HepG2 (cell line): ENCODE measurements at regions not wholly inside any gene's neighbourhood (a gene's known extent, or its start where the extent isn't known, plus 50 kb on each side); places are given as distances from the start of the nearest gene placed in this dataset.

Experiments
- ATRX ChIP-seq: sonication (generic); formaldehyde crosslinking; IDR thresholded peaks from 2 replicates; pipeline ENCODE4 v1.4.0; 2020; ENCODE audit warnings: missing genetic modification reagents, borderline replicate concordance
- GTF2F1 ChIP-seq: fragments of 150-350 bp; IDR thresholded peaks from 2 replicates; pipeline ENCODE4 v1.6.1; 2014; ENCODE audit warnings: low read length
- HNRNPK ChIP-seq: fragments of 200-400 bp; formaldehyde crosslinking; IDR thresholded peaks from 2 replicates; pipeline ENCODE4 v1.6.1; 2018; ENCODE audit warnings: low read length, low read depth, moderate library complexity, mild to moderate bottlenecking; ENCODE audit not compliant: poor library complexity, severe bottlenecking
- MED8 ChIP-seq: sonication (generic); formaldehyde crosslinking; IDR thresholded peaks from 2 replicates; pipeline ENCODE4 v1.8.1; 2023; ENCODE audit warnings: mild to moderate bottlenecking, missing genetic modification reagents; ENCODE audit not compliant: insufficient replicate concordance
- NCOR1 ChIP-seq: fragments of 200-600 bp; sonication (generic); IDR thresholded peaks from 2 replicates; pipeline ENCODE4 v1.7.0; 2017; ENCODE audit warnings: antibody characterized with exemption, low read length, borderline replicate concordance
- ONECUT2 ChIP-seq: sonication (generic); formaldehyde crosslinking; IDR thresholded peaks from 2 replicates; pipeline ENCODE4 v1.4.0; 2020; ENCODE audit warnings: missing genetic modification reagents
- PLRG1 ChIP-seq: fragments of 450-650 bp; conservative IDR thresholded peaks from 2 replicates; pipeline ENCODE4 v1.6.1; 2016
- POLR2AphosphoS5 ChIP-seq: IDR thresholded peaks from 2 replicates; pipeline ENCODE4 v1.6.1; 2012; ENCODE audit warnings: low read depth, low read length
- PTBP1 ChIP-seq: fragments of 200-400 bp; formaldehyde crosslinking; IDR thresholded peaks from 2 replicates; pipeline ENCODE4 v1.6.1; 2018; ENCODE audit warnings: low read length, low read depth; ENCODE audit not compliant: poor library complexity, severe bottlenecking
- SMAD1 ChIP-seq: sonication (generic); formaldehyde crosslinking; IDR thresholded peaks from 2 replicates; pipeline ENCODE4 v1.4.0; 2020; ENCODE audit warnings: missing genetic modification reagents, low read depth, mild to moderate bottlenecking, borderline replicate concordance
- ZBTB42 ChIP-seq: sonication (generic); formaldehyde crosslinking; IDR thresholded peaks from 2 replicates; pipeline ENCODE4 v1.5.0; 2020; ENCODE audit warnings: mild to moderate bottlenecking, missing genetic modification reagents
- ZEB1 ChIP-seq: IDR thresholded peaks from 2 replicates; pipeline ENCODE4 v1.6.1; 2012; ENCODE audit warnings: mild to moderate bottlenecking, low read depth, inconsistent platforms; ENCODE audit not compliant: insufficient replicate concordance
- ZNF160 ChIP-seq: sonication (generic); formaldehyde crosslinking; IDR thresholded peaks from 2 replicates; pipeline ENCODE4 v1.8.0; 2022; ENCODE audit warnings: mild to moderate bottlenecking, inconsistent platforms, missing genetic modification reagents
- ZNF282 ChIP-seq: fragments of 450-650 bp; IDR thresholded peaks from 2 replicates; pipeline ENCODE4 v1.6.1; 2018; ENCODE audit not compliant: partially characterized antibody
- ZNF382 ChIP-seq: sonication (generic); formaldehyde crosslinking; IDR thresholded peaks from 2 replicates; pipeline ENCODE4 v1.5.0; 2020; ENCODE audit warnings: missing genetic modification reagents, mild to moderate bottlenecking, borderline replicate concordance
- ZNF563 ChIP-seq: sonication (generic); formaldehyde crosslinking; IDR thresholded peaks from 2 replicates; pipeline ENCODE4 v1.8.0; 2022; ENCODE audit warnings: mild to moderate bottlenecking, moderate library complexity, missing genetic modification reagents
- TF ChIP-seq, protein P1 (sequence below): sonication (generic); formaldehyde crosslinking; IDR thresholded peaks from 2 replicates; pipeline ENCODE4 v1.4.0; 2020; ENCODE audit warnings: mild to moderate bottlenecking, missing genetic modification reagents
- TF ChIP-seq, protein P2 (sequence below): sonication (generic); formaldehyde crosslinking; IDR thresholded peaks from 2 replicates; pipeline ENCODE4 v1.4.0; 2020; ENCODE audit warnings: missing genetic modification reagents
- TF ChIP-seq, protein P3 (sequence below): sonication (generic); formaldehyde crosslinking; IDR thresholded peaks from 2 replicates; pipeline ENCODE4 v1.5.0; 2020; ENCODE audit warnings: missing genetic modification reagents
- TF ChIP-seq, protein P4 (sequence below): sonication (generic); formaldehyde crosslinking; IDR thresholded peaks from 2 replicates; pipeline ENCODE4 v1.8.0; 2022; ENCODE audit warnings: mild to moderate bottlenecking, missing genetic modification reagents
- TF ChIP-seq, protein P5 (sequence below): sonication (generic); formaldehyde crosslinking; IDR thresholded peaks from 2 replicates; pipeline ENCODE4 v1.4.0; 2020; ENCODE audit warnings: missing genetic modification reagents, low read depth, mild to moderate bottlenecking, borderline replicate concordance
- TF ChIP-seq, protein P6 (sequence below): sonication (generic); formaldehyde crosslinking; IDR thresholded peaks from 2 replicates; pipeline ENCODE4 v1.4.0; 2020; ENCODE audit warnings: missing genetic modification reagents

DNA sequence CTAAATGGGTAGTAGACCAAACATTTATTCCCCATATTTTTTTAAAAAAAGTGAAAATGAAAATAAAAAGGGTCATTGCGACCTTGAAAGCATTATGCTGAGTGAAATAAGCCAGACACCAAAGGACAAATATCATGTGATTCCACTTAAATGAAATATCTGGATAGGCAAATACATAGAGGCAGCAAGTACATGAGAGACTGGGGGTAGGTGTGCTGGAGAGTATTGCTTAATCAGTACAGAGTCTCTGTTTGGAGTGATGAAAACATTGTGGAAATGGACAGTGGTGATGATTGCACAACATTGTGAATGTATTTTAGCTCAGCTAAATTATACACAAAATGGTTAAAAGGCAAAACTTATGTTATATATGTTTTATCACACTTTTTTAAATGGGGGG, 169.4 kb downstream of the AKR1D1 start (continued):
- no peak for TF ChIP-seq ZNF382 (CRISPR knock-in tag)
- TF ChIP-seq, protein P1, sequence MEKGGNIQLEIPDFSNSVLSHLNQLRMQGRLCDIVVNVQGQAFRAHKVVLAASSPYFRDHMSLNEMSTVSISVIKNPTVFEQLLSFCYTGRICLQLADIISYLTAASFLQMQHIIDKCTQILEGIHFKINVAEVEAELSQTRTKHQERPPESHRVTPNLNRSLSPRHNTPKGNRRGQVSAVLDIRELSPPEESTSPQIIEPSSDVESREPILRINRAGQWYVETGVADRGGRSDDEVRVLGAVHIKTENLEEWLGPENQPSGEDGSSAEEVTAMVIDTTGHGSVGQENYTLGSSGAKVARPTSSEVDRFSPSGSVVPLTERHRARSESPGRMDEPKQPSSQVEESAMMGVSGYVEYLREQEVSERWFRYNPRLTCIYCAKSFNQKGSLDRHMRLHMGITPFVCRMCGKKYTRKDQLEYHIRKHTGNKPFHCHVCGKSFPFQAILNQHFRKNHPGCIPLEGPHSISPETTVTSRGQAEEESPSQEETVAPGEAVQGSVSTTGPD, result no peak
- TF ChIP-seq HNRNPK, result no peak
- TF ChIP-seq PLRG1, result no peak
- TF ChIP-seq, protein P2, sequence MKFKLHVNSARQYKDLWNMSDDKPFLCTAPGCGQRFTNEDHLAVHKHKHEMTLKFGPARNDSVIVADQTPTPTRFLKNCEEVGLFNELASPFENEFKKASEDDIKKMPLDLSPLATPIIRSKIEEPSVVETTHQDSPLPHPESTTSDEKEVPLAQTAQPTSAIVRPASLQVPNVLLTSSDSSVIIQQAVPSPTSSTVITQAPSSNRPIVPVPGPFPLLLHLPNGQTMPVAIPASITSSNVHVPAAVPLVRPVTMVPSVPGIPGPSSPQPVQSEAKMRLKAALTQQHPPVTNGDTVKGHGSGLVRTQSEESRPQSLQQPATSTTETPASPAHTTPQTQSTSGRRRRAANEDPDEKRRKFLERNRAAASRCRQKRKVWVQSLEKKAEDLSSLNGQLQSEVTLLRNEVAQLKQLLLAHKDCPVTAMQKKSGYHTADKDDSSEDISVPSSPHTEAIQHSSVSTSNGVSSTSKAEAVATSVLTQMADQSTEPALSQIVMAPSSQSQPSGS, result peak; percentile 75; the same call in 1 of the 2 replicates
- no peak for TF ChIP-seq ZBTB42
- TF ChIP-seq ONECUT2, result peak; percentile 64
- no peak for TF ChIP-seq MED8 (CRISPR knock-in tag)
- TF ChIP-seq, protein P3, sequence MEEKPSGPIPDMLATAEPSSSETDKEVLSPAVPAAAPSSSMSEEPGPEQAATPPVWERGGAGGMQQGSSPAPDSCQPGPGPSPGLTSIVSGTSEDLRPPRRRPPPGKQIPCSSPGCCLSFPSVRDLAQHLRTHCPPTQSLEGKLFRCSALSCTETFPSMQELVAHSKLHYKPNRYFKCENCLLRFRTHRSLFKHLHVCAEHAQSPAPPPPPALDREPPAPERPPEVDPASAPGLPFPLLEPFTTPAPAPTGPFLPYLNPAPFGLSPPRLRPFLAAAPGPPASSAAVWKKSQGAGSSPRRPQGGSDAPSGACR (CRISPR knock-in tag), result no peak
- TF ChIP-seq, protein P4, sequence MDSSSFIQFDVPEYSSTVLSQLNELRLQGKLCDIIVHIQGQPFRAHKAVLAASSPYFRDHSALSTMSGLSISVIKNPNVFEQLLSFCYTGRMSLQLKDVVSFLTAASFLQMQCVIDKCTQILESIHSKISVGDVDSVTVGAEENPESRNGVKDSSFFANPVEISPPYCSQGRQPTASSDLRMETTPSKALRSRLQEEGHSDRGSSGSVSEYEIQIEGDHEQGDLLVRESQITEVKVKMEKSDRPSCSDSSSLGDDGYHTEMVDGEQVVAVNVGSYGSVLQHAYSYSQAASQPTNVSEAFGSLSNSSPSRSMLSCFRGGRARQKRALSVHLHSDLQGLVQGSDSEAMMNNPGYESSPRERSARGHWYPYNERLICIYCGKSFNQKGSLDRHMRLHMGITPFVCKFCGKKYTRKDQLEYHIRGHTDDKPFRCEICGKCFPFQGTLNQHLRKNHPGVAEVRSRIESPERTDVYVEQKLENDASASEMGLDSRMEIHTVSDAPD (CRISPR knock-in tag), result peak; percentile 27; the same call in 1 of the 2 replicates
- TF ChIP-seq, protein P5, sequence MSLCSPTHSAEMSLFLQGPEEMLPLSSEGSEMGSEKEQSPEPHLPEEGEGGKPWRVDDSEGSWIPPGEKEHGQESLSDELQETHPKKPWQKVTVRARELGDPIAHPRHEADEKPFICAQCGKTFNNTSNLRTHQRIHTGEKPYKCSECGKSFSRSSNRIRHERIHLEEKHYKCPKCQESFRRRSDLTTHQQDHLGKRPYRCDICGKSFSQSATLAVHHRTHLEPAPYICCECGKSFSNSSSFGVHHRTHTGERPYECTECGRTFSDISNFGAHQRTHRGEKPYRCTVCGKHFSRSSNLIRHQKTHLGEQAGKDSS (CRISPR knock-in tag), result no peak
- no peak for TF ChIP-seq ZEB1
- TF ChIP-seq POLR2AphosphoS5, result no peak
- no peak for TF ChIP-seq GTF2F1
- TF ChIP-seq SMAD1 (CRISPR knock-in tag), result no peak
- TF ChIP-seq PTBP1, result no peak
- TF ChIP-seq, protein P6, sequence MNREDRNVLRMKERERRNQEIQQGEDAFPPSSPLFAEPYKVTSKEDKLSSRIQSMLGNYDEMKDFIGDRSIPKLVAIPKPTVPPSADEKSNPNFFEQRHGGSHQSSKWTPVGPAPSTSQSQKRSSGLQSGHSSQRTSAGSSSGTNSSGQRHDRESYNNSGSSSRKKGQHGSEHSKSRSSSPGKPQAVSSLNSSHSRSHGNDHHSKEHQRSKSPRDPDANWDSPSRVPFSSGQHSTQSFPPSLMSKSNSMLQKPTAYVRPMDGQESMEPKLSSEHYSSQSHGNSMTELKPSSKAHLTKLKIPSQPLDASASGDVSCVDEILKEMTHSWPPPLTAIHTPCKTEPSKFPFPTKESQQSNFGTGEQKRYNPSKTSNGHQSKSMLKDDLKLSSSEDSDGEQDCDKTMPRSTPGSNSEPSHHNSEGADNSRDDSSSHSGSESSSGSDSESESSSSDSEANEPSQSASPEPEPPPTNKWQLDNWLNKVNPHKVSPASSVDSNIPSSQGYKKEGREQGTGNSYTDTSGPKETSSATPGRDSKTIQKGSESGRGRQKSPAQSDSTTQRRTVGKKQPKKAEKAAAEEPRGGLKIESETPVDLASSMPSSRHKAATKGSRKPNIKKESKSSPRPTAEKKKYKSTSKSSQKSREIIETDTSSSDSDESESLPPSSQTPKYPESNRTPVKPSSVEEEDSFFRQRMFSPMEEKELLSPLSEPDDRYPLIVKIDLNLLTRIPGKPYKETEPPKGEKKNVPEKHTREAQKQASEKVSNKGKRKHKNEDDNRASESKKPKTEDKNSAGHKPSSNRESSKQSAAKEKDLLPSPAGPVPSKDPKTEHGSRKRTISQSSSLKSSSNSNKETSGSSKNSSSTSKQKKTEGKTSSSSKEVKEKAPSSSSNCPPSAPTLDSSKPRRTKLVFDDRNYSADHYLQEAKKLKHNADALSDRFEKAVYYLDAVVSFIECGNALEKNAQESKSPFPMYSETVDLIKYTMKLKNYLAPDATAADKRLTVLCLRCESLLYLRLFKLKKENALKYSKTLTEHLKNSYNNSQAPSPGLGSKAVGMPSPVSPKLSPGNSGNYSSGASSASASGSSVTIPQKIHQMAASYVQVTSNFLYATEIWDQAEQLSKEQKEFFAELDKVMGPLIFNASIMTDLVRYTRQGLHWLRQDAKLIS (CRISPR knock-in tag), result no peak
- no peak for TF ChIP-seq ZNF160
- TF ChIP-seq NCOR1, result peak; percentile 94
- no peak for TF ChIP-seq ZNF282
- no peak for TF ChIP-seq ATRX (CRISPR knock-in tag)
- TF ChIP-seq ZNF563, result no peak
